Stimulated activated CD8-positive, alpha-beta memory T cell treated with anti-CD3 and anti-CD28 coated beads, Interleukin-15, amount 100 ng/mL, for 4 hours (primary cell): ENCODE measurements at regions not wholly inside any gene's neighbourhood (a gene's known extent, or its start where the extent isn't known, plus 50 kb on each side); places are given as distances from the start of the nearest gene placed in this dataset.
"Not testable (repeated sequence)": the region's sequence is repeated elsewhere in the genome, so short reads cannot be mapped to it uniquely, and the experiment has no call there.

Experiments
- DNase-seq, 2 donors: peaks; one replicate each; pipeline ENCODE4 v3.0.0-alpha.2; 2020; ENCODE audit warnings: low read depth in 2 of 2

DNA sequence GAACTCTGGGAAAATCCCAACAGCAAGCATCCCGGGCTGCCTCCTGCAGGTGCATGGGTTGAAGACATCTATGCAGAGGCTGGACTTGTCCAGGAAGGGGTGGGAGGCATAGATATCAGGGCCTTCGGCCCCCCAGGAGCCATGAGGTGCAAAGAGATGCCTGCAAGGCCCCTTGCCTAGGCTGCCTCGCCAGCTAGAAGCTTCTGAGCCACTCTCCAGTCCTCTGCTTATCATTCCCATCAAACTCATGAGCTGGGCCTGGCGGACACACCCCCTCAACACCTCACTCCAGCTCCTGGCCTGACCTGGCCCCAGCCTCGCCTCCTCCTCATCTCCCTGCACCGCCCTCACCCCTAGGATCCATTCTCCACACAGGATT, 152.4 kb upstream of the PTPN1 start:
- DNase-seq = no peak

DNA sequence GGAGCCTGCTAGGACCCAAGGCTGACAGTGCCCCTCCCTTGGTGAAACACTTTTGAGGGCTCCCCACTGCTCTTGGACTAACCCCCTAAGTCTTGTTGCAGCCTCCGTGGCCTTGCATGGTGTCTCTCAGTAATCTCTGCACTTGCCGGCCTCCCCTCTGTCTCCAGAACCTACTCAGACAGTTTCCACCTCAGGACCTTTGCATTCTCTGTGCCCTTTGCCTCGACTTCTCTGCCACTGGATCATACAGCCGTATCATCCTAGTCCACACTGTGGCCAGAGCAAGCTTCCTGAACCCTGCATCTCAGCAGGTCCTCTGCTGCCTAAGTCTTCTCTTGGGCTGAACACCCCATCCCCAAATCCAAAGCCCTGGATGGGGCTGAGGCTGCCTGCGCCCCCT, 152.0 kb upstream of the PTPN1 start:
- DNase-seq = no peak

DNA sequence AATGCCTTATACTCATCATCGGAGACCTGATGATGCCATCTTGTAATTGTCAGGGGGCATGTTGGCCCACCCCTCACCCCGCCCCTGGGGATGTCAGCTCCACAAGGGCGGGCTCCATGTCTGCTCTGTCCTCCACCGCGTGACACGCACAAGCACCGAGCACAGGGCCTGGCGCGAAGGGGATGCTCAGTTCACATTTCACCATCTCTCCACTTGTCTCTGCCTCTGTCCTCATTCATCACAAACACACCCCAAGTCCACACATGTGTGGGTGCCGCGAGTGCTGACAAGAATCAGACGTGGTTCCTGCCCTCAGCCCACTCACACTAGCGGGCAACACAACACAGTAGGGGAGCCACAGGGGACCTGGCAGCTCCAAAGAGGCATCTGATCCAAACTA, 151.2 kb upstream of the PTPN1 start:
- no peak for DNase-seq

DNA sequence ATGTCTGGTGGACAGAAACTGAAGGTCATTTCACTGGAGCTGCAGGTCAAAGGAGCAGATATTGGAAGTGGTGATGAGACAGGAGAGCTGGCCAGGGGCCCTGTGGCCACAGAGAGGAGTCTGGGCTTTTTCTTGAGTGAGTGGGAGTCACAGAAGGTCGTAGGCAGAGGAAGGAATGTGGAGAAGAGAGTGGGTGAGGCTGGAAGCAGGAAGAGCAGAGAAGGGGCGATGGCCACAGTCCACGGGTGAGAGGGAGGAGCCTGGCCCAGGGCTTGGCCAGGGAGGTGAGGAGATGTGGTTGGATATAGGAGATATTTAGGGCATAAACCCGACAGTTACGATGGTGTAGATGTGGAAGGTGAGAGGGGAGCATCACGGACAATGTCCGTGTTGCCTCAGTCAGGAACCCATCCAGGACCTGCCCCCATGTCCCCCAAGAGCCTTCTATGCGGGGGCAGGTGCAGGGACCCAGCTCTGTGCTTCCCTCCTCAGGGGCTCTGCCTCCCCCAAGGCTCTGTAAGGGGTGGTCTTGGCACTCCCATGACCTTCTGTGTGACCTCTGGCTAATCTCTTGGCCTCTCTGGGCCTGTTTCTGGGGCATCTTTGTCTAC, 150.5 kb upstream of the PTPN1 start:
- no peak for DNase-seq

DNA sequence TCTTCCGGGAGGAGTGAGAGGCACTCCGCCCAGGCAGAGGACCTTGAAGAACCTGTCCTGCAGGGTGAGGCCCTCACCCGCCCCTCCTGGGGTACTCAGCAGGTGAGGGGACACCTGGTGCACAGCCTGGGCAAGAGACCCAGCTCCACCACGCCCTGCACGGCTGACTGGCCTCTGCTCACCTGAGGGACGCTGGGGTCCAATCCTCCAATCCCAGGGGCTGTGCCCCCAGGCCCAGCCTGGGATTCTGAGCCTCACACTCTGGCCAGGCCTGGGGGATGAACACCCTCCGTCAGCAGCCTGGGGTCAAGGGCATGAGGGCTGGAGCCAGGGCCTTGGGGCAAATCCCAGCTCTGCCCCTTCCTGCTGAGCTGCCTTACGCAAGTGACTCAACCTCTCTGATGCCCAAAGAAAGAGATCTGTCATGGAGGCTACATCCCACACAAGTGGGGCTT, 149.9 kb upstream of the PTPN1 start:
- no peak for DNase-seq

DNA sequence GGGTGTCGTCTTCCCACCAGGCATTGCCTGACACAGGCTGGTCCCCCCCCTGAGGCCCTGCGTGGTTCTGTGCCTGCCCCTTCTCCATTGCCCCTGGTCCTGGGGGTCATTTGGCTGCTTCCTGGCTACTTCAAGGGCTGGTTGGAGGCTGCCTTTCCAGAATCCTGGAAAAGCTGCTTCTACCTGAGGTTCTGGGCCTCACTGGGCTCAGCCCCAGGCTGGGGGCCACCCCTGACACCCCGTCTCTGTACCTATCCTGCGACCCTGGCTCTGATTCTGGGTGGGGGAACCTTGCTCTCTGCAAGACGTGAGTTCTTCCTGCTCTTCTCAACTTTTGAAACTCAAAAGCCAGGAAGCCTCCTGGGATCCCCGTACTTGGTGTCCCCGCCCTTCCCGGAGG, 149.3 kb upstream of the PTPN1 start:
- no peak for DNase-seq

DNA sequence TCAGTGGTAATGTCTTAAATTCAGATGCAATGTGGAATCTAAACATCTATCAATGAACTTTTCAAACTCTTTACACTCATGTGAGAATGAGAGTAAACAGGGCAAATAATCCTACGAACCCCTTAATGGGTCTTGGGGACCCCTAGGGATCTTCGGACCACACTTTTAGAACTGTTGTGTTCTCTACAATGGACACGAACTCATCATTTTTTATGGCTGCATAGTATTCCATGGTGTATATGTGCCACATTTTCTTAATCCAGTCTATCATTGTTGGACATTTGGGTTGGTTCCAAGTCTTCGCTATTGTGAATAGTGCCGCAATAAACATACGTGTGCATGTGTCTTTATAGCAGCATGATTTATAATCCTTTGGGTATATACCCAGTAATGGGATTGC, 148.0 kb upstream of the PTPN1 start:
- DNase-seq = not testable (repeated sequence)

DNA sequence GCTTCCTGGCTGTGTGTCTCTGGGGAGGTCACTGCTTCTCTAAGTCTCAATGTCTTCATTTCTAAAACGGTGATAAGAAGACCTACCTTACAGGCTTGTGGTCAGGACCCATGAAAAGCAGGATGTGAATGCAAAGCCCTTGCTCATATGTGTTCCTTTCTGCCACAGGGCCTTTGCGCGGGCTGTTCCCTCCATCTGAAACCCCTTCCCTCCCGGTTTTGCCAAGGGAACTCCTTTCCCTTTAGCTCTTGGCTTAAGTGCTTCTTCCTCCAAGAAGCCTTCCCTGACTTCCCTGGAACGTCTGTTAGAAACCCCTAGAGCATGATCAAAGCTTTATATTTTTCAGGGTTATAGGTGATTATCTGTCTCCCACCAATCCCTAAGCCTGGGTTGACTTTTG, 147.2 kb upstream of the PTPN1 start:
- DNase-seq = no peak

DNA sequence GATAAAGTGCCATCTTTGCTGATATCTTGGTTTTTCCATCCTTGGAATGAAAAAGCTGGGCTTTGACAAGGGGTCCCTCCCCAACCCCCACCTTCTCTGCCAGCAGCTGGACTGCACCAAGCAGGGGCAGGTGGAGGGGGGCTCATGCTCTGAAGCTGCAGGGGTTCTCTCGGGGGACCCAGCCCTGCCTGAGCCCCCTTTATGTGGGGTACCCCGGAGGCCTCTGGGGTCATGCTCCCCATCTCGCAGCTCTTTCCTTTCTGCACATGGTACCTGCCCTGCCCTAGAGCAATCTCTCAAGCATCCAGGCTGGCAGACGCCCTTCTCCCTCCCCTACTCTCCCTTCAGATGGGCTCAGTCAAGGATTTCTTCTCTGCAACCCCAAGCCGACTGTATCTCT, 146.7 kb upstream of the PTPN1 start:
- no peak for DNase-seq

DNA sequence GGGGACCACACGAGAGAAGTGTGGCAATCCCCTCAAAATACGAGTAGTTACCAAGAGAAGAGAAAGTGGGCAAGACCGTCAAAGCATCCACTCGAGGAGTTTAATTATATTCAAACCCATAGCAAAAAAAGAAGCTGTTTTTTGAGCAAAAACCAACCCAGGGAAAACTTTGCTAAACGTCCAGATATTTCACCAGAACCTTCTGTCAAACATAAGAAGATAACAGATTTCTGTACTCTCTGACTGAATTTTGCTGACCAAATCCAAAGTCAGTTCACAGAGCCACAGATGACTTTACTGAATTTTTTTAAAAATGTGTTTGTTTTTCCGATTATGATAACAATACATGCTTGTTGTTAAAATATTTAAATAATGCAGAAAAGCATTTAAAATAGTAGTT, 145.6 kb upstream of the PTPN1 start:
- no peak for DNase-seq

DNA sequence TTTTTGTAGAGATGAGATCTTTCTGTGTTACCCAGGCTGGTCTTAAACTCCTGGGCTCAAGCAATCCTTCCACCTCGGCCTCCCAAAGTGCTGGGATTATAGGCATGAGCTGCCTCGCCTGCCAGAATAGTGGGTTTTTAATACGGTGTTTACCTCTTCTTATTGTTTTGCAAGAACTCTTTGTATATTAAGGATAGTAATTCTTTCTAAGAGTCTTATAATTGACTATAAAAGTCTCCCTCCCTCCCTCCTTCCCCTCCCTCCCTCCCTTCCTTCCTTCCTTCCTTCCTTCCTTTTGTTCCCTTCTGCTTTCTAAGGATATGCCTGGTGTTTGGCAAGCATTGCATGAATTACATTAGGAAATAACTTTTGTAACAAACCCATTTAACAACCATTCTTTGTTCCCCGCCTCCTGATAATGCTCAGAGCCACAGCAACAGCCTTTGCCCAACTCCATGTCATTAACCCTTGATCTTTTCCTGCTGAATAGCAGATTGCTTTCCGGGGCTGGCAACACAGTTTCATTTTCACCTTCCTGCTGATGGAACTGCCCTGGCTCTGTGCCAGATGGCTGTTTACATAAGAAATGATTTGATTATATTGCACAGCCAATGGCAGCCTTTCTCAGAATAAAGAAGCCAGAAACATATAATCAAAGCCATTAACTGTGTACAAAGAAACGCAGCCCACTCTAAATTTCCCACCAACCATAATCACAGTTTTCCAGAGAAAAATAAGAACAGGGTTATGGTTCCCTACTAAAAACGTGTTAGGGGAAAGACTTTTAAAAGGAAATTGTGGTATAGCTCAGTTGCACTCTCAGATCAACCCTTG, 143.7 kb upstream of the PTPN1 start:
- DNase-seq = no peak

DNA sequence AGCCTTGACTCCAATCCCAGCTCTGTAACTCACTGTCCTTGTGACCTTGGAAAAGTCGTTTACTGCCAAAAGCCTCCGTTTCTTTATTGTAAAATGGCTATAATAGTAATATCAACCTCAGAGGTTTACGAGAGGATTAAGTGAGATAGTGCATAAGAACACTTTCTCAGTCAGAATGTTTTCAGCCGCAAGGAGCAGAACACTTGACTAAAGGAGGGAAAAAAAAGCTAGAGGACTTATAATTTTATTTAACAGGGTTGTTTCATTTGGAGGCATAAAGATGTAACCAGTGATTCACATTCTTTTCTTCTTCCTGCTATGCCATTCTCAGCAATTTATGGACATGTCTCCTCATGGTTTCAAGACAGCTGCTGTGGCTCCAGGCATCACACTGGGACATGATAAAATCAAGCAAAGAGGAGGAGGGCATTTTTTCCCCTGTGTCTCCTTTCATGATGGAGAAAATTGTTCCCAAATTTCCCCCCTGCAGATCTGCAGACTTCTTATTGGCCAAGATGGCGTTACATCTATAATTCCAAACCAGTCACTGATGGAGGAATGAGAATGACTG, 143.0 kb upstream of the PTPN1 start:
- DNase-seq = no peak

DNA sequence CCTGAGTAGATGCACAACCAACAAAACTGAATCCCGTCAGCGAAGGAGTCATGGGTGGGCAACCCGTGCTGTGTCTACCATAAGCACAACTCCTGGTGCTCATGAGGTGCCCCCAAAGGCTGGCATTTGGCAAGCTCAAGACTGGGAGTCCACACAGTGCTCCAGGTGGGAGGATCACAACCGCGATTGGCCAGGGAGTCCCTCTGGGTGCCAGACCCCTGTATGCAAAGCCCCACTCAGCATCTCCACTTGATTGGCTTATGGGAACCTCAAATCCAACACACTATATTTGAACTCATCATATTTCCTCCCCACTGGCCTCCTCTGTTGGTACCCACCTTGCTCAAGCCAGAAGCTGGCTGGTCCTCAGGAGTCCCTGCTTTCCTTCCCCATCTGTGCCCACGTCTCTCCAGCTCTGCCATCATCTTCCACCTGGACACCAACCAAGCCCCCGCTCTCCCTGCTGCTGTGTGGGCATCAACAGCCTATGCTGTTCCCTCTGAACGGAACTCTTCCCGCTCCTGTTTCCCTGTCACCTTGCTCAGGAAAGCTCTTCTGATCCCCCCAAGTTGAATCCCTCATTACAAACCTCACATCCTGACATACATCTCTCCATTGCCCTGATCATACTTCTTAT, 142.3 kb upstream of the PTPN1 start:
- no peak for DNase-seq

DNA sequence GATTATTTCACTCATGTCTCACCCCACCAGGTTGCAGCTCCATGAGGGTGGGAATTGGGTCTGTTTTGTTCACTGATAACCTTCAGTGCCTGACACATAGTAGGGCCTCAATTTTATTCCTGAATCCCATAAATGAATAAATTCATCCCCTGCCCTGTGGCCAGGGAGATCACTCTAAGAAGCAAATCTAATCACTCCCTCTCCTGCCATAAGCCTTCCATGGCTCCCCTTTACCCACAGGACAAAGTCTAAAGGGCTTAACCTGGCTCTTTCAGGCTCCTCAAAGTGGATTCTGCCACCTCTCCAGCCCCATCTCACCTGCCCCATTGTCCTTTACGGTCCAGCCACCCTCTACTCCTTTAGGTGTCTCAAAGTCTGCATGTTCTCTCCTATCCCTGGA, 141.8 kb upstream of the PTPN1 start:
- DNase-seq = no peak

DNA sequence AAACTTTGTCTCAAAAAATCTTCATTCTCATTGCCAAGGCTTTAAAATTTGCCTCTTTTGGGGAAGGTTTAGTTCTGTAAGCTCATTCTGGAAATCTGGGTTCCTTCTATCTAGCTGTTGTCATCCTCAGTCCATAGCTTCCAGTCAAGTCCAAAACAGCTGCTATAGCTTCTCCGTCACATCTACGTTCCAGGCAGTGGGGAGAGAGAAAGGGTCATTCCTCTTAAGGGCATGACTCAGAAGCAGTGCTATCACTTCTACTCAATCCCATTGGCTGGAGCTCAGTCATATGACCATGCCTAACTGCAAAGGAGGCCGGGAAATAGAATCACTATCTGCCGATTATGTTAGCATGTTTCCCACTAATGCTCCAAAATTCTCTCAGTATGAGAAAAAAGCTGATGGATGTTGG, 141.4 kb upstream of the PTPN1 start:
- DNase-seq = no peak

DNA sequence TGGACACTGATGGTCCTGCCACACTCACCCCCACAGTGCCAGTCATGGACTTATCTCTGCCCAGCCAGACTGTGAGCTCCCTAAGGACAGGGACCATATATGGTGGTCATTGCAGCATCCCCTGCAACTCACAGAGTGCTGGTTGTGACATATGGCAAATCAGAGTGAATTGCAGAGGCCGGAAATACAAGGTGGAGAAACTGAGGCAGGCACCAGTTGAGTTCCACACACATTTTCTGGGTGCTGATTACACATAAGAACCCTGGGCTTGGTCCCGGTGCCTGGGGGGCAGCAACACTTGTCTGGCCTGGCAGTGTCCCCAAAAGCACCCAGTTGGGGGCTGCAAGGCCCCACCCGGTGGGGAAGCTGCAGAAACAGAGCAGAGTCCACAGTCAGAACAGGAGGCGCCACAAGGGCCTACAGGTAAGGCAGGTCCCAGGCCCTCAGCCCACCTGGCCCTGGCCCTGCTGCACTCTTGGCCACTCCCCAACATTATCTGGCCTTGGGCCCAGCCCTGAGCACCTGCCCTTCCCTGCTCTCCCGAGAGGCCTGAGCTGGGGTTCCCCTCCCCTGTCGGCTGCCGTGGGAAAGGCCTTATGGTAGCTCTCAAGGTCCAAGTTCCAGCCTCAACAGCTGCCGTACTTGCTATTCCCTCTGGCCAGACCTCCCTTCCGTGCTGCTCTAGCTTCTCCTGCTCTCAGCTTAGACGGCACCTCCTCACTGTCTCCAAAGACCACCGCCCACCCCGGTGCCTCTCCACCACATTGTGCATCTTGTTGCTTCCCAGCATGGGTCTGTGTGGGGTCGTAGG, 140.8 kb upstream of the PTPN1 start:
- DNase-seq = no peak

DNA sequence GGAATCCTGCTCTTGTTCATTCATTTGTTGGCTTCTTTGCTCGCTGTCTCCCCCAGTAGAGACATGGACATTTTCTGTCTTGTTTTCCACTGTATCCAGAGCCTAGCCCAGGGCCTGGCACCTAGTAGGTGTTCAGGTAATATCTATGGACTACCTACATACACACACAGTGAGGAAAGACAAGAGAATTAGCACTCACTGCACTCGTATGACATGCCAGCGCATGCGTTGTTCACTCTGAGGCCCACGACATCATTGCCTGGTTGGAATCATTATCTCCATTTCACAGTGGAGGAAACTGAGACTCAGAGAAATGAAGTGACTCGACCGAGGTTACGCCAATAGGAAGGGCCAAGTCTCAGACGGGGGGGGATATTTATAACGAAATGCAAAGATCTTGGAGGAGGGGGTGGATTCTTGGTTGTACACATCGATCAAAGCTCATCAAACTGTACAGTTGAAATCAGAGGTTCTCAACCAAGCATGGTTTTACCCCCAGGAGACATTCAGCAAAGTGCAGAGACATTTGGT, 140.1 kb upstream of the PTPN1 start:
- no peak for DNase-seq

DNA sequence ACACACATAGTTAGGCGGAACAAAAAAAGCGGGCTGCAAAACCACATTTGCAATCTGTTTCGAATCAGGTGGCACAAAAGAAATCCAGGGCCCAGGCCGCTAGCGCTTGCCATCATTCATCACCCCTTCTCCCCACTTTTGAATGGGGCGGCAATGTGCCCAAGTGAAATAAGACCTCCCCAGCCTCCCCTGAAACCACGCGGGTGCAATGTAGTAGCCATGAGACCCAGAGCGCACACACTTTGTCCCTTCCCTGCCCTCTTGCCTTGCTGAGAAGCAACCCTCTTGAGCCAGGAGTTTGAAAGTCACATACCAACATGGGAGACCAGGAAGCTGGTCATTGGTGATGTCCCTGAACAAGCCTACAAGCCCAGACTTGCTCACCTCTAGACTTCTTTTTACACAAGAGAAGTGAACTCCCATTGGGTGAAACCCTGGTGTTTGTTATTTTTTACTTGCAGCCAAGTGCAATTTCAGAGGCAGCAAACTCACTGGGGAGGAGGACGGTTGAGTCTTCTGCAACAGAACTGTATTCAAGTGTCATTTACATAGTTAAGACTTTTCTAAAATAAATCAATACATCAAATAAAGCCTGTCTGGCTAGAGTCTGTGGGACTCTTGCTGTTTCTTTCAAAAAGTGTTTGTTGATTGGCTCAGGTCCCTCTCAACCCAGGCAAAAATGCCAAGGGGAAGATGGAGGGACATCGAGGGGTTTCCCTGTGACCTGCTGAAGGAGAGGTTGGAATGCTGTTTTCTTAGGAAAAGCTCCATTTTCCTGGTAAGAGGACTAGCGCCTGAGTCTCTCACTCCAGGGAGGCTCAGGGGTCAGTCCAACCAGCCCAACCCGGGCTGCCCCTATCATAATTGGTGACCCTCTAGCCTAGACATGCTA, 138.1 kb upstream of the PTPN1 start:
- DNase-seq = no peak

DNA sequence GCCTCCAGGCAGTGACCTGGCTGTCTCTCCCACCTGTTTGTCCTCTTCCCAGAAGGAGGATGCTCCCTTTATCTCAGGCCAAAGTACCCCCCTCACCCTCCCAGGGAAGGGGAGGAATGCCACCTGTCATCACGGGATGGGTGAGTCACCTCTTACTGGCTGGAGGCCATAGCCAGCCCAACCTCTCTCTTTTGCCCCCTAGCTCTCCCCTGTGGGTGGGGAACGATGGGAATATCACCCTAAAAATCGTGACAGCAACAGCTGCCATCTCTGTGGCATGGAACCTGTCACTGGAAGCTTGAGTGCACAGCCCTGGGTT, 137.5 kb upstream of the PTPN1 start:
- DNase-seq = no peak

DNA sequence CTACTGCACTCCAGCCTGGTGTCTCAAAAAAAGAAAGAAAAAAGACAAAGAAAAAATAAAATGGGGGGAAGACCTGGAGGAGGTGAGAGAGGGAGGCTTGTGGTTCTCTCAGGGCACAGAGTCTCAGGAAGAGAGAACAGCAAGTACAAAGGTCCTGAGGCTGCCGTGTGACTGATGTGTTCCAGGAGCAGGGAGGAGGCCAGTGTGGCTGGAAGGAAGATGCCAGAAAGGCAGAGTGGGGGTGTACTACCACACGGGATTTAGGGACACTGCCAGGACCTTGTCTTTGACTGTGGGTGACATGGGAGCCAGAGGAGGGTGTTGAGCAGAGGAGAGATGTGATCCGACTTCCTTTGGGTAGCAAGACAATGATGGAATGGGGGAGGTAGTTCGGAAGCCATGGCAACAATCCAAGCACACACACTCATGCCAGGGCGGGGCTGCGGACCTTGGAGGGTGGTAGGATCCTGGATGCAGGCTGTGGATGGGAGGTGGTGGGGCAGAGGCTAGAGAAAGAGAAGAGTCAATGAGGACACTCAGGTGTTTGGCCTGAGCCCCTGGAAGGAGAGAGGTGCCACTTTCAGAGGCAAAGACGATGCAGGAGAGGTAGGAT, 136.4 kb upstream of the PTPN1 start:
- DNase-seq = no peak
